Spleen (tissue), 7 donors: ENCODE measurements at regions not wholly inside any gene's neighbourhood (a gene's known extent, or its start where the extent isn't known, plus 50 kb on each side); places are given as distances from the start of the nearest gene placed in this dataset.

Experiments used
- CTCF ChIP-seq, 11 experiments: fragments of 200-600 bp in 7 of 11; fragments of 450-650 bp in 4 of 11; sonication (generic) in 4 of 11; IDR thresholded peaks in 8 of 11; conservative IDR thresholded peaks in 3 of 11; 1 replicate in 7 of 11; 2 replicates in 4 of 11; pipeline versions ENCODE4 v1.4.0 to v1.8.0; 2016 to 2021; ENCODE audit warnings: antibody characterized with exemption in 11 of 11, inconsistent platforms in 4 of 11, mild to moderate bottlenecking in 1 of 11
- POLR2A ChIP-seq, 3 donors: fragments of 450-650 bp; IDR thresholded peaks; one replicate each; pipeline ENCODE4 v1.5.1; 2017; ENCODE audit warnings: antibody characterized with exemption in 3 of 3, mild to moderate bottlenecking in 1 of 3
- donor health status: DM: no; HTN: no; CAD: no; lungs with moderate emphysema.
- donor health status: DM: no; HTN: no; CAD: no.
- donor health status: DM: no; HTN: no; CAD: no.

- no peak for TF ChIP-seq CTCF (IDR thresholded peaks at IDR 0.05 in 8 of 11, conservative IDR thresholded peaks at IDR 0.05 in 3 of 11)
- TF ChIP-seq POLR2A (IDR thresholded peaks at IDR 0.05) = no peak
Measured at GRCh38 chr9:79003514-79003913, 568.3 kb upstream of the TLE4 start.
